H1 (cell line): ENCODE measurements at regions not wholly inside any gene's neighbourhood (a gene's known extent, or its start where the extent isn't known, plus 50 kb on each side); places are given as distances from the start of the nearest gene placed in this dataset.

Experiments used
- BRCA1 ChIP-seq: IDR thresholded peaks from 2 replicates; pipeline ENCODE4 v1.6.1; 2012; ENCODE audit warnings: low read depth, low read length, improper control_type of control experiment
- CBX8 ChIP-seq: fragments of 300-800, 300-1000 bp; sonication (generic); IDR thresholded peaks from 2 replicates; pipeline ENCODE4 v1.7.1; 2016; ENCODE audit warnings: low read depth, low read length, borderline replicate concordance
- FOSL1 ChIP-seq: IDR thresholded peaks from 2 replicates; pipeline ENCODE4 v1.6.1; 2011; ENCODE audit warnings: mild to moderate bottlenecking, low read depth, low read length, moderate library complexity; ENCODE audit not compliant: insufficient read depth
- TF ChIP-seq, protein P1 (sequence below): IDR thresholded peaks from 2 replicates; pipeline ENCODE4 v1.6.1; 2012; ENCODE audit warnings: low read length, inconsistent platforms
- TF ChIP-seq, protein P2 (sequence below): IDR thresholded peaks from 2 replicates; pipeline ENCODE4 v1.6.1; 2012; ENCODE audit warnings: inconsistent platforms

DNA sequence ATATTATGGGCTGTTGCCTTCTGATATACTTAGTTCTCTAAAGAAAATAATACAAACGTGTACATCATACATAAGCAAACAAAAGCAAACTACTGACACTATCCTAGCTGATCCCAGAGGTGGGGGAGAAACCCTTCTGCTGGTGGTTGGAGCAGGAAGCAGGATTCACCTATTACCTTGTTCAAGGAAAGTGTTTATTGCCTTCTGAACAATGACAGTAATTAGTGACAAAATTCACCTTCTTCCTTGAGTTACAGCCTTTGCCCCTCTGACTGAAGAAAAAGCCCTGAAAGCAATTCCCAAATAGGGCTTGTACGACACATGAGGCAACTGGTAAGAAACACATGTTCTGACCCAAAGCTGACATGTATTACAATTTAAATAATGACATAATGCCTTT lies 118.8 kb upstream of the AKR1E2 start (continued):
- TF ChIP-seq, protein P1, sequence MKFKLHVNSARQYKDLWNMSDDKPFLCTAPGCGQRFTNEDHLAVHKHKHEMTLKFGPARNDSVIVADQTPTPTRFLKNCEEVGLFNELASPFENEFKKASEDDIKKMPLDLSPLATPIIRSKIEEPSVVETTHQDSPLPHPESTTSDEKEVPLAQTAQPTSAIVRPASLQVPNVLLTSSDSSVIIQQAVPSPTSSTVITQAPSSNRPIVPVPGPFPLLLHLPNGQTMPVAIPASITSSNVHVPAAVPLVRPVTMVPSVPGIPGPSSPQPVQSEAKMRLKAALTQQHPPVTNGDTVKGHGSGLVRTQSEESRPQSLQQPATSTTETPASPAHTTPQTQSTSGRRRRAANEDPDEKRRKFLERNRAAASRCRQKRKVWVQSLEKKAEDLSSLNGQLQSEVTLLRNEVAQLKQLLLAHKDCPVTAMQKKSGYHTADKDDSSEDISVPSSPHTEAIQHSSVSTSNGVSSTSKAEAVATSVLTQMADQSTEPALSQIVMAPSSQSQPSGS: no peak
- TF ChIP-seq CBX8 (no peak), BRCA1 (no peak), FOSL1 (no peak)
- TF ChIP-seq, protein P2, sequence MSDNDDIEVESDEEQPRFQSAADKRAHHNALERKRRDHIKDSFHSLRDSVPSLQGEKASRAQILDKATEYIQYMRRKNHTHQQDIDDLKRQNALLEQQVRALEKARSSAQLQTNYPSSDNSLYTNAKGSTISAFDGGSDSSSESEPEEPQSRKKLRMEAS: no peak
